PC-9 (cell line): ENCODE measurements at regions not wholly inside any gene's neighbourhood (a gene's known extent, or its start where the extent isn't known, plus 50 kb on each side); places are given as distances from the start of the nearest gene placed in this dataset.

Experiments
- CTCF ChIP-seq: fragments of 200-600 bp; sonication (generic); conservative IDR thresholded peaks from 2 replicates; pipeline ENCODE4 v1.6.1; 2017; ENCODE audit warnings: mixed run types, antibody characterized with exemption, mild to moderate bottlenecking, moderate library complexity
- EZH2 ChIP-seq: fragments of 200-600 bp; sonication (generic); IDR thresholded peaks from 2 replicates; pipeline ENCODE4 v1.8.0; 2017; ENCODE audit warnings: antibody characterized with exemption, low read depth

GRCh38 chr20:60634491-60635172 is 617.4 kb upstream of the CDH4 start:
- TF ChIP-seq CTCF (no peak), EZH2 (no peak)
